GM12878 (cell line): ENCODE measurements at regions not wholly inside any gene's neighbourhood (a gene's known extent, or its start where the extent isn't known, plus 50 kb on each side); places are given as distances from the start of the nearest gene placed in this dataset.

Source experiments
- ATAC-seq: fragments of 200-7000 bp; cut with Tn5 transposase; 3 replicates; pipeline ENCODE4 v1.9.1; 2020; ENCODE audit warnings: mild to moderate bottlenecking, moderate library complexity
- BruUV-seq: library from RNA; stranded (reverse); fragments of 400-500 nt; replicated peaks from 2 replicates; lab custom pipeline; 2021; lab: Mats Ljungman, UMichigan
- CTCF ChIA-PET: fragments of 300-600 bp; sonication (Branson Sonifier 250); formaldehyde crosslinking; extraction: SDS; loops from one replicate; lab custom pipeline; 2021; ENCODE audit warnings: inconsistent platforms; lab: Yijun Ruan, JAX
- POLR2A ChIA-PET: fragments of 350-600 bp; formaldehyde crosslinking; extraction: SDS; loops from one replicate; lab custom pipeline; 2021; ENCODE audit warnings: inconsistent platforms; lab: Charles Lee
- RAD21 ChIA-PET: fragments of 300-600 bp; sonication (Branson Sonifier 250); formaldehyde crosslinking; loops from one replicate; lab custom pipeline; 2023; ENCODE audit warnings: antibody characterized with exemption; ENCODE audit not compliant: unreplicated experiment; lab: Charles Lee
- SMC1A ChIA-PET: fragments of 300-600 bp; sonication (Branson Sonifier 250); formaldehyde crosslinking; loops from one replicate; lab custom pipeline; 2023; ENCODE audit not compliant: unreplicated experiment, uncharacterized antibody; lab: Charles Lee
- DNase-seq: peaks from one replicate; pipeline ENCODE4 v3.0.0-alpha.2; 2011; ENCODE audit warnings: low read depth, low spot score
- FAIRE-seq: peaks from 3 replicates; lab custom pipeline; 2011; peaks lifted over from hg19 to GRCh38; lab: Jason Lieb, UNC
- H2AFZ ChIP-seq: 2 replicates; pipeline ENCODE4 v1.6.0; 2011; ENCODE audit warnings: low read depth, low read length, control low read depth; ENCODE audit not compliant: control insufficient read depth
- H3K27ac ChIP-seq: 2 replicates; pipeline ENCODE4 v1.5.1; 2011; ENCODE audit warnings: control low read depth; ENCODE audit not compliant: control insufficient read depth, insufficient read depth
- H3K27me3 ChIP-seq, 2 experiments: replicated peaks in 1 of 2; 2 replicates each; pipeline versions ENCODE4 v1.6.0 to v1.6.1; 2011; ENCODE audit warnings: low read length in 1 of 2; ENCODE audit not compliant: control insufficient read depth in 2 of 2, insufficient read depth in 2 of 2
- H3K36me3 ChIP-seq, 2 experiments: 2 replicates each; pipeline ENCODE4 v1.5.1; 2011; ENCODE audit warnings: low read length in 1 of 2; ENCODE audit not compliant: control insufficient read depth in 2 of 2, insufficient read depth in 2 of 2
- H3K4me1 ChIP-seq: 2 replicates; pipeline ENCODE4 v1.6.1; 2011; ENCODE audit warnings: mild to moderate bottlenecking, low read length, moderate library complexity, mixed read lengths; ENCODE audit not compliant: control insufficient read depth, insufficient read depth
- H3K4me2 ChIP-seq: 2 replicates; pipeline ENCODE4 v1.6.0; 2011; ENCODE audit warnings: control low read depth; ENCODE audit not compliant: control insufficient read depth, insufficient read depth
- H3K4me3 ChIP-seq: fragments of 200-600 bp; sonication (generic); 2 replicates; pipeline ENCODE4 v1.5.1; 2016
- H3K79me2 ChIP-seq: 2 replicates; pipeline ENCODE4 v1.6.0; 2011; ENCODE audit warnings: low read length; ENCODE audit not compliant: control insufficient read depth, insufficient read depth
- H3K9ac ChIP-seq: 2 replicates; pipeline ENCODE4 v1.8.0; 2011; ENCODE audit warnings: low read length, control low read depth, mixed read lengths; ENCODE audit not compliant: control insufficient read depth, insufficient read depth
- H3K9me3 ChIP-seq: replicated peaks from 3 replicates; pipeline ENCODE4 v1.5.1; 2011; ENCODE audit warnings: mild to moderate bottlenecking, low read length; ENCODE audit not compliant: control insufficient read depth, insufficient read depth
- H4K20me1 ChIP-seq: 2 replicates; pipeline ENCODE4 v1.6.0; 2011; ENCODE audit not compliant: control insufficient read depth, insufficient read depth
- CBX5 ChIP-seq: sonication (generic); IDR thresholded peaks from 2 replicates; pipeline ENCODE4 v1.6.1; 2016; ENCODE audit warnings: low read depth, moderate library complexity, mild to moderate bottlenecking, inconsistent platforms
- CUX1 ChIP-seq: IDR thresholded peaks from 2 replicates; pipeline ENCODE4 v1.6.1; 2012; ENCODE audit warnings: improper control_type of control experiment, low read depth, low read length; ENCODE audit not compliant: insufficient replicate concordance
- ETV6 ChIP-seq, 2 experiments: fragments of 450-650 bp in 1 of 2; IDR thresholded peaks in 1 of 2; conservative IDR thresholded peaks in 1 of 2; 2 replicates each; pipeline ENCODE4 v1.6.1; 2014; ENCODE audit warnings: antibody characterized with exemption in 1 of 2, borderline replicate concordance in 1 of 2, low read depth in 1 of 2, mild to moderate bottlenecking in 1 of 2, moderate library complexity in 1 of 2
- FOXK2 ChIP-seq: fragments of 450-650 bp; IDR thresholded peaks from 2 replicates; pipeline ENCODE4 v1.6.1; 2017; ENCODE audit warnings: mild to moderate bottlenecking, moderate library complexity
- IRF5 ChIP-seq: fragments of 450-650 bp; IDR thresholded peaks from 2 replicates; pipeline ENCODE4 v1.6.1; 2017; ENCODE audit warnings: borderline replicate concordance
- RELA ChIP-seq: fragments of 450-650 bp; IDR thresholded peaks from 2 replicates; pipeline ENCODE4 v1.8.0; 2014; ENCODE audit warnings: borderline replicate concordance; ENCODE audit not compliant: partially characterized antibody
- ZNF24 ChIP-seq: fragments of 450-650 bp; IDR thresholded peaks from 2 replicates; pipeline ENCODE4 v1.6.1; 2017; ENCODE audit warnings: antibody characterized with exemption, mild to moderate bottlenecking
- ZNF622 ChIP-seq: fragments of 450-650 bp; IDR thresholded peaks from 2 replicates; pipeline ENCODE4 v1.6.1; 2017; ENCODE audit warnings: mild to moderate bottlenecking, inconsistent platforms
- WGBS: methylation state at CpG from one replicate; pipeline ENCODE4 v1.1.6; 2016; ENCODE audit warnings: low lambda C conversion rate; ENCODE audit not compliant: insufficient replicate concordance, insufficient coverage; ENCODE audit errors: missing lambda C conversion rate; 5-methylcytosine and 5-hydroxymethylcytosine counted together
- in situ Hi-C: fragments of 300-500 bp; cut with MboI; formaldehyde crosslinking; loops from 9 replicates; pipeline ENCODE4 v1.14.3; 2018; ENCODE audit warnings: mixed read lengths
- intact Hi-C: fragments of 100-400 bp; cut with micrococcal nuclease; formaldehyde crosslinking; loops from one replicate; pipeline ENCODE4 v1.14.2; 2022; ENCODE audit not compliant: unreplicated experiment
- TF ChIP-seq, protein P1 (sequence below), 3 experiments: IDR thresholded peaks in 2 of 3; conservative IDR thresholded peaks in 1 of 3; 2 replicates each; pipeline ENCODE4 v1.5.1; 2011; ENCODE audit warnings: low read depth in 3 of 3, low read length in 3 of 3, mild to moderate bottlenecking in 3 of 3, control low read depth in 2 of 3, moderate library complexity in 2 of 3, inconsistent platforms in 1 of 3, mixed read lengths in 1 of 3; ENCODE audit not compliant: control insufficient read depth in 2 of 3, insufficient read depth in 1 of 3; ENCODE audit errors: extremely low read depth in 1 of 3

- no peak for DNase-seq
- ChIA-PET SMC1A (no interaction called here), POLR2A (no interaction called here), CTCF (no interaction called here), RAD21 (no interaction called here)
- no peaks in the 10 kb centered on the region for H3K36me3 ChIP-seq
- no TSS peak for BruUV-seq
- H3K27me3 ChIP-seq, result no peaks in the 10 kb centered on the region
- intact Hi-C loops, result no loop called here
- H3K79me2 ChIP-seq, result no peaks in the 10 kb centered on the region
- H3K4me1 ChIP-seq, result no peaks in the 10 kb centered on the region
- FAIRE-seq, result no peak
- 16% methylated on average over 3 of the region's 3 CpGs for WGBS
- H3K9me3 ChIP-seq, result no peaks in the 10 kb centered on the region; the same call in 2 of the 3 replicates
- no peak overlapping the region for H3K4me3 ChIP-seq
- in situ Hi-C loops, result no loop called here
- H3K9ac ChIP-seq, result no peak overlapping the region
- H4K20me1 ChIP-seq, result no peaks in the 10 kb centered on the region
- no peak overlapping the region for H2AFZ ChIP-seq
- no peak for ATAC-seq
- TF ChIP-seq, protein P1, sequence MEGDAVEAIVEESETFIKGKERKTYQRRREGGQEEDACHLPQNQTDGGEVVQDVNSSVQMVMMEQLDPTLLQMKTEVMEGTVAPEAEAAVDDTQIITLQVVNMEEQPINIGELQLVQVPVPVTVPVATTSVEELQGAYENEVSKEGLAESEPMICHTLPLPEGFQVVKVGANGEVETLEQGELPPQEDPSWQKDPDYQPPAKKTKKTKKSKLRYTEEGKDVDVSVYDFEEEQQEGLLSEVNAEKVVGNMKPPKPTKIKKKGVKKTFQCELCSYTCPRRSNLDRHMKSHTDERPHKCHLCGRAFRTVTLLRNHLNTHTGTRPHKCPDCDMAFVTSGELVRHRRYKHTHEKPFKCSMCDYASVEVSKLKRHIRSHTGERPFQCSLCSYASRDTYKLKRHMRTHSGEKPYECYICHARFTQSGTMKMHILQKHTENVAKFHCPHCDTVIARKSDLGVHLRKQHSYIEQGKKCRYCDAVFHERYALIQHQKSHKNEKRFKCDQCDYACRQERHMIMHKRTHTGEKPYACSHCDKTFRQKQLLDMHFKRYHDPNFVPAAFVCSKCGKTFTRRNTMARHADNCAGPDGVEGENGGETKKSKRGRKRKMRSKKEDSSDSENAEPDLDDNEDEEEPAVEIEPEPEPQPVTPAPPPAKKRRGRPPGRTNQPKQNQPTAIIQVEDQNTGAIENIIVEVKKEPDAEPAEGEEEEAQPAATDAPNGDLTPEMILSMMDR (IDR thresholded peaks at IDR 0.05 in 2 of 3, conservative IDR thresholded peaks at IDR 0.05 in 1 of 3; ENCODE audit: control insufficient read depth in 2 of 3, extremely low read depth in 1 of 3, insufficient read depth in 1 of 3, low read depth in 3 of 3, low read length in 3 of 3), result no peak
- 0 out of 2 replicates have a peak, but pooled peaks have one; percentile 29 for TF ChIP-seq FOXK2
- H3K4me2 ChIP-seq, result no peak overlapping the region
- no peak overlapping the region for H3K27ac ChIP-seq
Measured at GRCh38 chr14:43116341-43116740, 1390.7 kb downstream of the FSCB start.

DNA sequence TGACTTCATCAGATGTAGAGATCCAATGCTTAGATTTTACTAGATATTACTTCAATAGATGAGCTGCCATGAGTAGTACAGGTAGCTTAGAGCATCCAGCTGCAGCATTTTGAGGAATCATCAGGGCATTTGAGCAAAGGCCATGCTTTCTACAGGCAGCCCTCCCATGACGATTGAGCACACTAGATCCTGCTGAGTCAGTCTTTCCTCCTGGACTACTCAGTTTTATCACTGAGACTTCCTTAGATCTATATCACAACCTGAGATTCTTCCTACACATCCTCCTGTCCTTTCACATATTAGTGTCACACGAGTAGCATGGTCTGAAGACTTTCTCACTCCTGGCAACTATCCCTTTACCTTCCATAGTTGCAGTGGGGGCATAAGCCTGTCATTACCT is 1401.8 kb downstream of the FSCB start:
- no peak overlapping the region for H3K4me3 ChIP-seq
- WGBS, result 18% methylated on average over 2 of the region's 2 CpGs
- no peak overlapping the region for H3K4me2 ChIP-seq
- H3K79me2 ChIP-seq, result no peaks in the 10 kb centered on the region
- no peak overlapping the region for H3K9ac ChIP-seq
- FAIRE-seq (no peak), DNase-seq (no peak), ATAC-seq (no peak)
- H3K36me3 ChIP-seq, result no peaks in the 10 kb centered on the region
- ChIA-PET POLR2A (no interaction called here), CTCF (no interaction called here), SMC1A (no interaction called here), RAD21 (no interaction called here)
- no peaks in the 10 kb centered on the region for H3K27me3 ChIP-seq
- no peak overlapping the region for H3K27ac ChIP-seq
- H2AFZ ChIP-seq, result no peak overlapping the region
- H4K20me1 ChIP-seq, result no peaks in the 10 kb centered on the region
- in situ Hi-C loops (no loop called here), intact Hi-C loops (no loop called here)
- no peaks in the 10 kb centered on the region for H3K9me3 ChIP-seq
- H3K4me1 ChIP-seq, result no peaks in the 10 kb centered on the region
- BruUV-seq, result no TSS peak
- TF ChIP-seq IRF5 (no peak), CBX5 (no peak), RELA (no peak), CUX1 (no peak), ZNF24 (no peak), ZNF622 (no peak), ETV6 (conservative IDR thresholded peaks at IDR 0.05 in 1 of 2, IDR thresholded peaks at IDR 0.05 in 1 of 2; ENCODE audit: borderline replicate concordance in 1 of 2, low read depth in 1 of 2) (no peak), FOXK2 (no peak)
